A673 (cell line): ENCODE measurements at regions not wholly inside any gene's neighbourhood (a gene's known extent, or its start where the extent isn't known, plus 50 kb on each side); places are given as distances from the start of the nearest gene placed in this dataset.
"Not testable (repeated sequence)": the region's sequence is repeated elsewhere in the genome, so short reads cannot be mapped to it uniquely, and the experiment has no call there.

Source experiments
- BruUV-seq: library from RNA; stranded (reverse); fragments of 400-500 nt; replicated peaks from 2 replicates; lab custom pipeline; 2021; lab: Mats Ljungman, UMichigan
- CTCF ChIA-PET: fragments of 300-600 bp; sonication (Branson Sonifier 250); formaldehyde crosslinking; loops from one replicate; lab custom pipeline; 2022; ENCODE audit warnings: antibody characterized with exemption; lab: Charles Lee
- POLR2A ChIA-PET: fragments of 300-600 bp; sonication (Branson Sonifier 250); formaldehyde crosslinking; loops from one replicate; lab custom pipeline; 2022; ENCODE audit warnings: antibody characterized with exemption; ENCODE audit not compliant: low non-redundant PET; lab: Charles Lee
- DNase-seq: peaks from one replicate; pipeline ENCODE4 v3.0.0-alpha.2; 2015; ENCODE audit warnings: low spot score
- H3K27ac ChIP-seq: fragments of 200-600 bp; sonication (generic); 2 replicates; pipeline ENCODE4 v1.5.1; 2016; ENCODE audit warnings: mixed run types, low read depth, mild to moderate bottlenecking, mixed read lengths, antibody characterized with exemption, low read length; ENCODE audit not compliant: poor library complexity, severe bottlenecking
- H3K27me3 ChIP-seq: fragments of 200-600 bp; sonication (generic); replicated peaks from 2 replicates; pipeline ENCODE4 v1.6.1; 2017; ENCODE audit warnings: mixed run types, low read depth, mild to moderate bottlenecking, mixed read lengths, antibody characterized with exemption, low read length; ENCODE audit not compliant: insufficient read depth, poor library complexity
- H3K36me3 ChIP-seq: fragments of 200-600 bp; sonication (generic); 2 replicates; pipeline ENCODE4 v1.6.1; 2016; ENCODE audit warnings: mixed run types, mild to moderate bottlenecking, mixed read lengths, antibody characterized with exemption, low read length; ENCODE audit not compliant: insufficient read depth, poor library complexity, severe bottlenecking
- H3K4me1 ChIP-seq: fragments of 200-600 bp; sonication (generic); 2 replicates; pipeline ENCODE4 v1.6.1; 2017; ENCODE audit warnings: mixed run types, mild to moderate bottlenecking, mixed read lengths, antibody characterized with exemption, low read length; ENCODE audit not compliant: insufficient read depth, poor library complexity, severe bottlenecking
- H3K4me3 ChIP-seq: fragments of 200-600 bp; sonication (generic); 2 replicates; pipeline ENCODE4 v1.5.1; 2016; ENCODE audit warnings: low read depth, mixed run types, mild to moderate bottlenecking, mixed read lengths, low read length; ENCODE audit not compliant: poor library complexity, severe bottlenecking
- H3K9me3 ChIP-seq: fragments of 200-600 bp; sonication (generic); 2 replicates; pipeline ENCODE4 v1.6.1; 2016; ENCODE audit warnings: mixed run types, low read depth, mild to moderate bottlenecking, mixed read lengths, antibody characterized with exemption, low read length; ENCODE audit not compliant: poor library complexity, severe bottlenecking
- EZH2 ChIP-seq: fragments of 200-600 bp; sonication (generic); IDR thresholded peaks from 2 replicates; pipeline ENCODE4 v1.6.1; 2017; ENCODE audit warnings: borderline replicate concordance, low read depth, mild to moderate bottlenecking, mixed read lengths, antibody characterized with exemption, low read length; ENCODE audit not compliant: poor library complexity, severe bottlenecking
- intact Hi-C: fragments of 100-400 bp; cut with micrococcal nuclease; formaldehyde crosslinking; loops from one replicate; pipeline ENCODE4 v1.10.0; 2022; ENCODE audit not compliant: unreplicated experiment
- TF ChIP-seq, protein P1 (sequence below): fragments of 300-800, 200-600 bp; sonication (generic); conservative IDR thresholded peaks from 2 replicates; pipeline ENCODE4 v1.5.1; 2017; ENCODE audit warnings: low read depth, mild to moderate bottlenecking, antibody characterized with exemption, low read length, moderate library complexity, mixed read lengths

DNA sequence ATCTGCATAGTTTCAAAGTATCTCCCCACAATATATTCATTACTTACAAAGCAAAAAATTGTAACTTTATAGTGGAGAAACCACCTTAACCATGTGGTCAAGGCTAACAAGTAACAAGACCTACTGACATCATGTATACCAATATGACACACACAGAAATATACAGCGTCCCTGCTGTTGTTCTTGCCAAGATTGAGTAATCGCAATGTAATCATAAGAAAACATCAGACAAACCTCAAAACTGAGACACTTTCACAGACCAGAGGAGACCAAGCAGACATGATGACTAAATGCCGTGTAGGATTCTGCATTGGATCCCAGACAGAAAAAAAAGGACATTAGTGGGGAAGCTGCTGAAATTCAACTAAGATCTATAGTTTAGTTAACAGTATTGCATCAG is 123.0 kb downstream of the ACAA2 start:
- ChIA-PET CTCF (no interaction called here), POLR2A (no interaction called here)
- intact Hi-C loops = no loop called here
- H3K27ac ChIP-seq = no peak overlapping the region
- DNase-seq = no peak
- peaks cover 14% of the 10 kb centered on the region for H3K4me1 ChIP-seq
- H3K9me3 ChIP-seq = no peaks in the 10 kb centered on the region
- H3K36me3 ChIP-seq = no peaks in the 10 kb centered on the region
- no peak overlapping the region for H3K4me3 ChIP-seq
- no TSS peak for BruUV-seq
- H3K27me3 ChIP-seq = no peaks in the 10 kb centered on the region
- no peak for TF ChIP-seq EZH2
- TF ChIP-seq, protein P1, sequence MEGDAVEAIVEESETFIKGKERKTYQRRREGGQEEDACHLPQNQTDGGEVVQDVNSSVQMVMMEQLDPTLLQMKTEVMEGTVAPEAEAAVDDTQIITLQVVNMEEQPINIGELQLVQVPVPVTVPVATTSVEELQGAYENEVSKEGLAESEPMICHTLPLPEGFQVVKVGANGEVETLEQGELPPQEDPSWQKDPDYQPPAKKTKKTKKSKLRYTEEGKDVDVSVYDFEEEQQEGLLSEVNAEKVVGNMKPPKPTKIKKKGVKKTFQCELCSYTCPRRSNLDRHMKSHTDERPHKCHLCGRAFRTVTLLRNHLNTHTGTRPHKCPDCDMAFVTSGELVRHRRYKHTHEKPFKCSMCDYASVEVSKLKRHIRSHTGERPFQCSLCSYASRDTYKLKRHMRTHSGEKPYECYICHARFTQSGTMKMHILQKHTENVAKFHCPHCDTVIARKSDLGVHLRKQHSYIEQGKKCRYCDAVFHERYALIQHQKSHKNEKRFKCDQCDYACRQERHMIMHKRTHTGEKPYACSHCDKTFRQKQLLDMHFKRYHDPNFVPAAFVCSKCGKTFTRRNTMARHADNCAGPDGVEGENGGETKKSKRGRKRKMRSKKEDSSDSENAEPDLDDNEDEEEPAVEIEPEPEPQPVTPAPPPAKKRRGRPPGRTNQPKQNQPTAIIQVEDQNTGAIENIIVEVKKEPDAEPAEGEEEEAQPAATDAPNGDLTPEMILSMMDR = no peak

DNA sequence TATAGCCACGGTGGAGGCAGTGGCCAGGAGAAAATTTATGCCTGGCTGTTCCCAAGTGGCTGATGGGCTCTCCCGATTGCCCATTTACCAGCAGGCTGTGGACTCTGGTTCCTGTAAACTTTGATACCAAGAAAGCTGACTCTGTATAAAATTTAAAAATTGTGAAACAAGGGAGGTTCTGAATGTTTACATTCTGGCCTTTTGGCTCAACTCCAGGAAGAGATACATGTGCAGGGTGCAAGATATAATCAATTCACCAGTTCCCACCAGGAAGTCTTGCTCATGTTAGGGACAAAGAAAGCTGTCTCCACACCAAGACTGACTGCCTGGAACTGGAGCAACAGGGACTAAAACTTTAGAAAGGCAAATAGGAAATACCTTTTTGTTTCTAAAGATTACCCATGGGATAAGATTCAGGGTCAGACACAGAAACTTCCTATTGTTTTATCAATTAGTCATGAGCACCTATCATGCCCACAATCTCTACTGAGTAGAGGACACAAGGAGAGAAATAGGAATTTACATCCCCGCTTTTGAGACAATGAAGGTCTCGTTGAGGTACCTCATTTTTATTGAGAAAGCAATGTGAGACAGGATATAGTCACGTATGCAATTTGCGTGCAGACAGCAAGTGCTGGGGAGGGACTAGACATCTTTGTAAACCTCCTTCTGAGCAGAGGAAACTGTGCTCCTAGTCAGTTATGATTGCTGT is 123.5 kb downstream of the LIPG start:
- intact Hi-C loops = no loop called here
- Histone ChIP-seq H3K4me3 (no peak overlapping the region), H3K27ac (no peak overlapping the region), H3K9me3 (no peaks in the 10 kb centered on the region), H3K36me3 (no peaks in the 10 kb centered on the region), H3K27me3 (no peaks in the 10 kb centered on the region), H3K4me1 (no peaks in the 10 kb centered on the region)
- no peak for DNase-seq
- CTCF ChIA-PET = no interaction called here
- no TSS peak for BruUV-seq
- TF ChIP-seq EZH2 = no peak
- TF ChIP-seq, protein P1 = no peak
- POLR2A ChIA-PET = no interaction called here

DNA sequence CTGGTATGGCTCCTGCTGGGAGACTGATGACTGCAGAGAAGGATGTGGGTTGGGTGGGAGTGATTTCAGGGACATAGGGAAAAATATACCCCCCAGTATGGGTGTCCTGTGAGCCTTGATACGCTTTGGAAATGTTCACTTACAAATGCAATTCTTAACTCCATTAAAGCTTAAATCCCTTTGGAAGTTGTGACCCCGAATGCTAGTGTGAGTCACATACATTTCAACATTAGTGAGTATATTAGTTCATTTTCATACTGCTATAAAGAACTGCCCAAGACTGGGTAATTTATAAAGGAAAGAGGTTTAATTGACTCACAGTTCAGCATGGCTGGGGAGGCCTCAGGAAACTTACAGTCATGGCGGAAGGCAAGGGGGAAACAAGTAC is 120.9 kb downstream of the LIPG start:
- CTCF ChIA-PET, H3K36me3 ChIP-seq, H3K4me3 ChIP-seq, DNase-seq, H3K27ac ChIP-seq, H3K4me1 ChIP-seq, BruUV-seq, POLR2A ChIA-PET, intact Hi-C loops, H3K27me3 ChIP-seq, H3K9me3 ChIP-seq: not testable (repeated sequence)

DNA sequence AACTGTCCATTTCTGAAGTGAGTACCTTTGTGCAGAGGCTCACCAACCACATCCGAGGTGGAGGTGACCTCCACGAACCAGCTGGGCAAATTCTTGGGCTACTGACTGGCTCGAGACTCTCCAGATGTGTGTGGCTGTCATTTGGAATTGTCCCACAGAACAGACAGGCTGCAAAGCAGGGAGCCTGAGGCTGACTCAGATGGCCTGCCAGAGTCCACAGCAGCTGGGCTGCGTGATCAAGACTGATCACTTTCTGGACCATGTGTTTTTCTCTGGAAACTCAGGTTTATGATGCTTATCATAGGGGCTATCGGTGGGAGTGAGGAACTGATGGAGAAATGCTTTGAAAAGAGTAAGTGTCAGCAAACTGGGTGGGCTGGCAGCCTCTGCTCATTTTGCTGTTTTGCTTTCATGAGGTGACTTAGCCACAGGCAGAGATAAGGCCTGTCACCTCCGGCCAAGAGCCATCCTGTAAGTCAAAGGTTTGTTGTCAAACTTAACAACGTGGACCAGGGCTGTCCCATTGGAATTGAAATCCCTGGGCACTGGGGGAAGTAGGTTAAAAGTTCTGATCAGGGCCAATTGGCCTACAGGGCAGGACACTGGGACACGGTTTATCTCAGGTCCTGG is 120.4 kb downstream of the LIPG start:
- Histone ChIP-seq H3K9me3 (no peaks in the 10 kb centered on the region), H3K27me3 (no peaks in the 10 kb centered on the region), H3K4me3 (no peak overlapping the region), H3K36me3 (no peaks in the 10 kb centered on the region), H3K27ac (no peak overlapping the region), H3K4me1 (no peaks in the 10 kb centered on the region)
- CTCF ChIA-PET = no interaction called here
- DNase-seq = no peak
- POLR2A ChIA-PET = no interaction called here
- BruUV-seq = no TSS peak
- intact Hi-C loops = no loop called here
- TF ChIP-seq EZH2 = no peak
- TF ChIP-seq, protein P1 = no peak
